ENCODE measurements at regions not wholly inside any gene's neighbourhood (a gene's known extent, or its start where the extent isn't known, plus 50 kb on each side); places are given as distances from the start of the nearest gene placed in this dataset.

- Histone ChIP-seq H3K27me3 (ENCODE audit: insufficient read depth, low read length) (no peaks in the 10 kb centered on the region), H4K91ac (ENCODE audit: insufficient read length, low read depth, low read length) (no peak overlapping the region), H2BK12ac (ENCODE audit: insufficient read length, low read depth, low read length) (no peak overlapping the region), H4K8ac (replicated peaks; ENCODE audit: insufficient read length, low read depth, low read length) (no peak overlapping the region), H2AK5ac (ENCODE audit: insufficient read length, low read length) (no peak overlapping the region), H3K18ac (ENCODE audit: insufficient read length, low read depth, low read length) (no peak overlapping the region), H2AFZ (ENCODE audit: low read length) (no peak overlapping the region), H3K23me2 (ENCODE audit: insufficient read length, low read depth, low read length, poor library complexity, severe bottlenecking) (no peaks in the 10 kb centered on the region), H3K4me2 (ENCODE audit: insufficient read depth, insufficient read length, low read length) (no peak overlapping the region), H4K5ac (ENCODE audit: insufficient read length, low read depth, low read length) (no peak overlapping the region), H3K9me3 (ENCODE audit: control insufficient read depth, low read depth, low read length) (no peaks in the 10 kb centered on the region), H3K14ac (ENCODE audit: insufficient read depth, low read length) (no peak overlapping the region), H3K23ac (ENCODE audit: insufficient read length, low read depth, low read length) (no peak overlapping the region), H3K79me1 (ENCODE audit: insufficient read depth, low read depth, low read length, poor library complexity, severe bottlenecking) (no peaks in the 10 kb centered on the region), H3K4me1 (ENCODE audit: insufficient read depth, low read length) (no peaks in the 10 kb centered on the region), H3K4ac (ENCODE audit: low read depth, low read length) (no peak overlapping the region), H4K20me1 (ENCODE audit: control insufficient read depth, insufficient read depth, insufficient read length) (no peaks in the 10 kb centered on the region), H2BK5ac (ENCODE audit: insufficient read length, low read length) (no peak overlapping the region), H3K27ac (ENCODE audit: insufficient read length, low read depth, low read length) (no peak overlapping the region), H3K79me2 (ENCODE audit: insufficient read depth, low read length) (no peaks in the 10 kb centered on the region), H2BK20ac (ENCODE audit: low read depth, low read length, poor library complexity, severe bottlenecking) (no peak overlapping the region), H3T11ph (ENCODE audit: low read length) (no peak overlapping the region), H2BK15ac (ENCODE audit: low read depth, low read length) (no peak overlapping the region), H3K56ac (ENCODE audit: insufficient read length, low read depth, low read length) (no peak overlapping the region), H3K9ac (ENCODE audit: extremely low read depth, insufficient read length, low read length) (no peak overlapping the region), H2BK120ac (ENCODE audit: low read depth, low read length, poor library complexity, severe bottlenecking) (no peak overlapping the region)
- Mint-ChIP-seq H3K27ac (no peak overlapping the region), H3K9me3 (no peaks in the 10 kb centered on the region), H3K27me3 (ENCODE audit: low read depth) (no peaks in the 10 kb centered on the region), H3K4me1 (no peaks in the 10 kb centered on the region), H3K4me3 (no peak overlapping the region), H3K36me3 (ENCODE audit: insufficient read depth in 1 of 3, low read depth in 3 of 3) (no peaks in the 10 kb centered on the region)
- no peak for TF ChIP-seq CTCF (conservative IDR thresholded peaks at IDR 0.05)
- DNase-seq: no peak
- WGBS (ENCODE audit: extremely low coverage, insufficient read length, low lambda C conversion rate): no CpG with 5 or more reads among the region's 2 CpGs
These were observed 68.5 kb upstream of the ERBB4 start for GRCh38 chr2:212607080-212607479.
